ENCODE measurements at regions not wholly inside any gene's neighbourhood (a gene's known extent, or its start where the extent isn't known, plus 50 kb on each side); places are given as distances from the start of the nearest gene placed in this dataset.
"Not testable (repeated sequence)": the region's sequence is repeated elsewhere in the genome, so short reads cannot be mapped to it uniquely, and the experiment has no call there.

DNA sequence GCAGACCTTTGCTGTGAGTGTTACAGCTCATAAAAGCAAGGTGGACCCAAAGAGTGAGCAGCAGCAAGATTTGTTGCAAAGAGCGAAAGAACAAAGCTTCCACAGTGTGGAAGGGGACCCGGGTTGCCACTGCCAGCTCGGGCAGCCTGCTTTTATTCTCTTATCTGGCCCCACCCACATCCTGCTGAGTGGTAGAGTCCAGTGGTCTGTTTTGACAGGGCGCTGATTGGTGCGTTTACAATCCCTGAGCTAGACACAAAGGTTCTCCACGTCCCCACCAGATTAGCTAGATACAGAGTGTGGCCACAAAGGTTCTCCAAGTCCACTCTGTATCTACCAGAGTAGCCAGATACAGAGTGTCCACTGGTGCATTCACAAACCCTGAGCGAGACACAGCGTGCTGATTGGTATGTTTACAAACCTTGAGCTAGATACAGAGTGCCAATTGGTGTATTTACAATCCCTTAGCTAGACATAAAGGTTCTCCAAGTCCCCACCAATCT is 86.2 kb upstream of the C15orf39 start:
- TF ChIP-seq, protein P1, sequence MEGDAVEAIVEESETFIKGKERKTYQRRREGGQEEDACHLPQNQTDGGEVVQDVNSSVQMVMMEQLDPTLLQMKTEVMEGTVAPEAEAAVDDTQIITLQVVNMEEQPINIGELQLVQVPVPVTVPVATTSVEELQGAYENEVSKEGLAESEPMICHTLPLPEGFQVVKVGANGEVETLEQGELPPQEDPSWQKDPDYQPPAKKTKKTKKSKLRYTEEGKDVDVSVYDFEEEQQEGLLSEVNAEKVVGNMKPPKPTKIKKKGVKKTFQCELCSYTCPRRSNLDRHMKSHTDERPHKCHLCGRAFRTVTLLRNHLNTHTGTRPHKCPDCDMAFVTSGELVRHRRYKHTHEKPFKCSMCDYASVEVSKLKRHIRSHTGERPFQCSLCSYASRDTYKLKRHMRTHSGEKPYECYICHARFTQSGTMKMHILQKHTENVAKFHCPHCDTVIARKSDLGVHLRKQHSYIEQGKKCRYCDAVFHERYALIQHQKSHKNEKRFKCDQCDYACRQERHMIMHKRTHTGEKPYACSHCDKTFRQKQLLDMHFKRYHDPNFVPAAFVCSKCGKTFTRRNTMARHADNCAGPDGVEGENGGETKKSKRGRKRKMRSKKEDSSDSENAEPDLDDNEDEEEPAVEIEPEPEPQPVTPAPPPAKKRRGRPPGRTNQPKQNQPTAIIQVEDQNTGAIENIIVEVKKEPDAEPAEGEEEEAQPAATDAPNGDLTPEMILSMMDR (IDR thresholded peaks at IDR 0.05 in 8 of 11, conservative IDR thresholded peaks at IDR 0.05 in 3 of 11), result not testable (repeated sequence)
- not testable (repeated sequence) for TF ChIP-seq POLR2A, POLR2AphosphoS5 (IDR thresholded peaks at IDR 0.05)

Data from spleen (tissue), 7 donors.